ENCODE measurements at regions not wholly inside any gene's neighbourhood (a gene's known extent, or its start where the extent isn't known, plus 50 kb on each side); places are given as distances from the start of the nearest gene placed in this dataset.
"Not testable (repeated sequence)": the region's sequence is repeated elsewhere in the genome, so short reads cannot be mapped to it uniquely, and the experiment has no call there.

DNA sequence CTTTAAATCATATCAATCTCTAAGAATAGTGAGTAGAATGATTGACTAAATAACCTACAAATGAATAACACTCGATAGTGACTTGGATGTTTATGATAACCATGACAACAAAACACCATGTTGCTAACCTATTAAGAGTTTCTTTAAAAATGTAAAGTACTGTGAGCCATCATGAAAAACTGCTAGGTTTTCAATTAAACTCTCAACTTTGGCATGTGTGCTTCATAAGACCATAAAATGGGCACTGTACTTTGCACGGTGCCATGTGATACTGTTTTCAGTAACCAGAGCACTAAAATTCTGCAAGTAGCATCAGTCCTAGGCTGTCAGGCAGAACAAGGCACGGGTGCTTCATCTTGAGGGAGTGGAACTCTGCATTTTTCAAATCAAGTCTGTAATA is 96.2 kb upstream of the TRIM77 start:
- DNase-seq (ENCODE audit: low read depth in 3 of 3, low spot score in 2 of 3), result no peak

DNA sequence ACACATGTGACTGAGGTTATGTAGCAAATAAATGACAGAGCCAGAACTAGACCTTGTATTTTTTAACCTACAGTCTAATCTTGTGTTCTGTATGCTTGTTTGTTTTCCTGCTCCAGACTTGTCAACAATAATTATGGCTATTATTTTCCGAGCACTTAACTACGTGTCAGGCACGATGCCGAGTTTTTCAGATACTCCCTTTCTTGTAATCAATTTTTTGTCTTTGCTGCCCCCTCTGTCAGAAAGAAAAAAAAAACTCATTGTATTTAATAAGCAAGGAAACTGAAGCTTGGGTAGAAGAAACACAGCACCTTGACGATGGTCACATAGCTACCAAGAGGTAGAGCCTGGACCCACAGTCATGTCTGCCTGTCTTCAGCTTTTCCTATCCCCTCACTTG is 95.7 kb upstream of the TRIM77 start:
- DNase-seq (ENCODE audit: low read depth in 3 of 3, low spot score in 2 of 3), result not testable (repeated sequence)

DNA sequence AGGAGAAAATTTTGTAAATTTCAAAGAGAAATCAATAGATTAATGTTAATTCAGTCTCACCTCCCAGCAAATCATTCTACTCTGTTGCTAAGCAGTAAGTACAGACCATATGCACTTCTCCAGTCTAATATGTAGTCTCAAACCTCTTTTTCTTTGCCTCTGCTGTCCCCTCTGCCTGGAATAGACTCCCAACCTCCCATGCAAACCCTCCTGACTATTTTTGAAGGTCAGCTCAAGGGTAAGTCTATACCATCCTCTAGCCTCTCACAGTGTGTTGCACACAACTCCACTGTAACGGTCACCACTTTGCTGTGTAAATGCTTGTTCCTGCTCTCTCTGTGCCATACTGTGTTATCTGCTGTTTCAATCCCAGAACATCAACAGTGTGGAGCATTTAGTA is 94.5 kb upstream of the TRIM77 start:
- not testable (repeated sequence) for DNase-seq (ENCODE audit: low read depth in 3 of 3, low spot score in 2 of 3)

GRCh38 chr11:89616161-89616560 is 93.9 kb upstream of the TRIM77 start:
- DNase-seq (ENCODE audit: low read depth in 3 of 3, low spot score in 2 of 3), result not testable (repeated sequence)

GRCh38 chr11:89616999-89617602 is 93.0 kb upstream of the TRIM77 start:
- DNase-seq (ENCODE audit: low read depth in 3 of 3, low spot score in 2 of 3), result not testable (repeated sequence)

DNA sequence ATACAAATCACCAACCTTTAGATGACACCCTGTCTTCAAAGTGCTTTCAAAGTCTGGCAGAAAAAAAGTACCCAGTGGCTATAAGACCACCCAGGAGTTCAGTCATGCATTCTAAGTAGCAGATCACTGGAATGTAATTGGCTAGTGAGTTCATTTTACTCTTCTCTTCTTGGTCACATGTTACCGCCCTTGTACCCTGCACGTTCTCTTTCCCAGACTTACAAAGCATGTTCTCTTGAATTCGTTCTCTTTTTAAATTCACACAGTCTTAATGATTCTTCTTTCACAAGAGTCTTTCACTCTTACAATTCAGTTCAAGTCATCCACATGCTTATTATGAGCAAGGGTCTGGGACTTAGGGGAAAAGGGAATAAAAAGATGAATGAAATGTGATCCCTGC is 89.4 kb upstream of the TRIM77 start:
- DNase-seq (ENCODE audit: low read depth in 3 of 3, low spot score in 2 of 3), result not testable (repeated sequence)

GRCh38 chr11:89625171-89625570 is 84.9 kb upstream of the TRIM77 start:
- DNase-seq (ENCODE audit: low read depth in 3 of 3, low spot score in 2 of 3), result no peak

GRCh38 chr11:89626366-89626765 is 83.7 kb upstream of the TRIM77 start:
- DNase-seq (ENCODE audit: low read depth in 3 of 3, low spot score in 2 of 3), result no peak

DNA sequence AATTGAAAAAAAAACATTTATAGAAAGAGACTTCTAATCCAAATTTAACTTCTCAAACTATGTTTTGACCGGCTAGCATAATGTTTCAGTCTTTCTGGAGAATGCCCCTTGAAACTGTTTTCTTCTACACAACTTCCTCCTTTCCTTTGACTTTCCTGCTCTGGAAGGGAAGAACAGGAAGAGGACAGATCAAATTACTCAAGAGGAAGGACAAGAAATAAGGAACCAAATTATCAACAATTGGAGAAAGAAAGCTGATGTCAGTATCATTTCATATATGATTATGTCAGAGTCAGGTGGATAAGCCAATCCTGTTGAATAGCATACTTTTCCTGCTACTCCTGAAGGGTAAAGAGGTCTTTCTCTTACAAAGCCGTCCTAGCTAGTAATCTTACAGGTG is 83.2 kb upstream of the TRIM77 start:
- not testable (repeated sequence) for DNase-seq (ENCODE audit: low read depth in 3 of 3, low spot score in 2 of 3)

- DNase-seq (ENCODE audit: low read depth in 3 of 3, low spot score in 2 of 3), result no peak
Observed at GRCh38 chr11:89633135-89633705, 76.9 kb upstream of the TRIM77 start.

DNA sequence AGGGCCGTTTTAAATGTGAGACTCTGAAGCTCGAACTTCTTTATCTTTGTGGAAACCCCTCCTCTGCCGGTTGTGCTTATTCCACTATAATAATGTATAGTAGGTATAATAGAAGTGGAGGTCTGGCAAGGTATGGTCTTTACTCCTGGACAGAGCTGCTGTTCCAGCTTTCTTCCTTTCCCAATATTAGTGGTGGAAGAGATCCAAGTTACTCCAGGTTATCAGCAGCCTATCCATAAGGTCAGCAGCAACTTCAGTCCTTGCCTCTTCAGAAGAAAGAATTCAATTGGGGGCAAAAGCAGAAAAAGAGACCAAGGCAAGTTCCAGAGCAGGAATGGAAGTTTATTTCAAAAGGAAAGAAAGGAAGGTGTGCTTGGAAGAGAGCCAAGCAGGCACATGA is 69.3 kb upstream of the TRIM77 start:
- not testable (repeated sequence) for DNase-seq (ENCODE audit: low read depth in 3 of 3, low spot score in 2 of 3)

- DNase-seq (ENCODE audit: low read depth in 3 of 3, low spot score in 2 of 3), result not testable (repeated sequence)
Observed at GRCh38 chr11:89648232-89648631, 61.9 kb upstream of the TRIM77 start.

DNA sequence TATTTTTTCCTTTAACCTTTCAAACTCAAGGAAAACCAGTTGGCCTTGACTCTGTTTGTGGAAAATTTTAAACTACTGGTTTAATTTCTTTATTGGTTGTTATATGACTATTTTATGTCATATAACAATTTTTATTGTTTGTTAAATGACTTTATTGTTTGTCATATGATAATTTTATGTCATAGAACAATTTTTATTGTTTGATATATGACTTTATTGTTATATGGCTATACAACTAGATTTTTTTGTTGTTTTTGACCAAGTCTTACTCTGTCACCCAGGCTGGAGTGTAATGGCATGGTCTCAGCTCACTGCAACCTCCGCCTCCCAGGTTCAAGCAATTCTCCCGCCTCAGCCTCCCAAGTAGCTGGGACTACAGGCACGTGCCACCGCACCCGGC is 61.1 kb upstream of the TRIM77 start:
- DNase-seq (ENCODE audit: low read depth in 3 of 3, low spot score in 2 of 3), result not testable (repeated sequence)

DNA sequence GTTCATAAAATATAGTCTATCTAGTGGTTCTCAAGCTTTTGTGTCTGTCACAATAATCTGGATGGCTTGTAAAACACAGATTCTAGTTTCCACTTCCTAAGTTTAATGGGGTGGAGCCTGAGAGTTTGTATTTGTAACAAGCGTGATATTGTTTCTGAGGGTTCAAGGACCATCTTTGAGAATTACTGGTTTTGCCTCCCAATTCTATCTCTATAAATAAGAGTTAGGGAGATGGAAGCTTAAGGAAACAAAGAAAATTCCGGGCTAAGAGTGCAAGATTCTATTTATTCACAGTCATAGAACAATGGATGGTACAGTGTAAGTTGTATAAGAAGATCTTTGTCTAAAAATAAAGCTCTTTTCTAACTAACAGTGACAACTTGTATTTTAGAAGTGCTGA is 55.4 kb upstream of the TRIM77 start:
- DNase-seq (ENCODE audit: low read depth in 3 of 3, low spot score in 2 of 3), result not testable (repeated sequence)

- not testable (repeated sequence) for DNase-seq (ENCODE audit: low read depth in 3 of 3, low spot score in 2 of 3)
Observed at GRCh38 chr11:89658767-89659166, 51.3 kb upstream of the TRIM77 start.

- not testable (repeated sequence) for DNase-seq (ENCODE audit: low read depth in 3 of 3, low spot score in 2 of 3)
Observed at GRCh38 chr11:89659414-89659813, 50.7 kb upstream of the TRIM77 start.

DNA sequence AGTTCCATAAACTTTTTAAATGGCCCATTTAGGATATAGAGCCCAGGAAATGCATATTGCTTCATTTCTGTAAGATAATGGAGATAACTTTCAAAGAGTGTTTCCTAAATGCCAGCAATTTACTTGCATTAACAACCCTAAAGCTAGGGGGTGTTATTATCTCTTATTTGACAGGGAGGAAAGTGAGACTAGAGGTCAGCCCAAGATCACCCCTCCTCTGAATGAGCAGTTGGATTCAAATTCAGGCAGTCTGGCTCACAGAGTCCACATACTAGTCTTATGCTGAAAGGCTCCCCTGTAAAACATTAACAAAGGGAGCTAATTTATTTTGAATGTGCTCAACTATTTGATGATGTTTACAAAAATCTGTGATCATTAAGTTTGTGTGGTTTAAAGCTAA is 49.9 kb upstream of the TRIM77 start:
- DNase-seq (ENCODE audit: low read depth in 3 of 3, low spot score in 2 of 3), result no peak
